Thyroid gland (tissue), 4 donors: ENCODE measurements at regions not wholly inside any gene's neighbourhood (a gene's known extent, or its start where the extent isn't known, plus 50 kb on each side); places are given as distances from the start of the nearest gene placed in this dataset.

Experiments used
- DNase-seq, 2 donors: peaks; one replicate each; pipeline ENCODE4 v3.0.0-alpha.2; 2019
- H3K27ac ChIP-seq, 3 donors: fragments of 200-600 bp; sonication (generic); 1 replicate in 2 of 3; 2 replicates in 1 of 3; pipeline ENCODE4 v1.5.1; 2016 to 2019; ENCODE audit warnings: mild to moderate bottlenecking in 1 of 3, moderate library complexity in 1 of 3
- H3K27me3 ChIP-seq: fragments of 200-600 bp; sonication (generic); one replicate; pipeline ENCODE4 v1.5.1; 2019
- H3K36me3 ChIP-seq, 2 donors: fragments of 200-600 bp; sonication (generic); one replicate each; pipeline ENCODE4 v1.5.1; 2016 to 2019
- H3K4me1 ChIP-seq, 2 donors: fragments of 200-600 bp; sonication (generic); one replicate each; pipeline ENCODE4 v1.5.1; 2017 to 2019
- H3K4me3 ChIP-seq, 3 donors: fragments of 200-600 bp; sonication (generic); replicated peaks in 1 of 3; 1 replicate in 2 of 3; 2 replicates in 1 of 3; pipeline ENCODE4 v1.5.1; 2016; ENCODE audit warnings: mild to moderate bottlenecking in 1 of 3
- H3K9me3 ChIP-seq: fragments of 200-600 bp; sonication (generic); one replicate; pipeline ENCODE4 v1.5.1; 2017
- CTCF ChIP-seq, 6 experiments: fragments of 200-600 bp in 3 of 6; fragments of 450-650 bp in 3 of 6; sonication (generic) in 3 of 6; IDR thresholded peaks; one replicate each; pipeline ENCODE4 v1.5.1; 2016 to 2019; ENCODE audit warnings: antibody characterized with exemption in 6 of 6, mild to moderate bottlenecking in 2 of 6, inconsistent platforms in 1 of 6, moderate library complexity in 1 of 6
- POLR2A ChIP-seq, 2 donors: fragments of 450-650 bp; IDR thresholded peaks; one replicate each; pipeline ENCODE4 v1.6.1; 2017; ENCODE audit warnings: antibody characterized with exemption in 2 of 2, mild to moderate bottlenecking in 2 of 2, moderate library complexity in 1 of 2
- WGBS, 2 donors: methylation state at CpG; one replicate each; pipeline ENCODE4 v1.1.5; 2017; 5-methylcytosine and 5-hydroxymethylcytosine counted together
- intact Hi-C: fragments of 100-400 bp; cut with DNase I; formaldehyde crosslinking; loops from one replicate; pipeline ENCODE4 v1.15.1; 2023

GRCh38 chr2:34254272-34254878 lies 655.3 kb upstream of the FAM98A start:
- intact Hi-C loops: no loop called here
- Histone ChIP-seq H3K4me3 (no peak overlapping the region), H3K9me3 (no peaks in the 10 kb centered on the region), H3K27ac (no peak overlapping the region), H3K27me3 (no peaks in the 10 kb centered on the region), H3K4me1 (no peaks in the 10 kb centered on the region), H3K36me3 (no peaks in the 10 kb centered on the region)
- TF ChIP-seq POLR2A (IDR thresholded peaks at IDR 0.05): no peak
- no peak for TF ChIP-seq CTCF (IDR thresholded peaks at IDR 0.05)
- WGBS, 2 donors: 75 to 90% methylated on average over 2 of the region's 2 CpGs
- no peak for DNase-seq

- Histone ChIP-seq H3K36me3 (no peaks in the 10 kb centered on the region), H3K27ac (no peak overlapping the region), H3K4me1 (no peaks in the 10 kb centered on the region), H3K4me3 (no peak overlapping the region), H3K27me3 (no peaks in the 10 kb centered on the region), H3K9me3 (no peaks in the 10 kb centered on the region)
- TF ChIP-seq POLR2A (IDR thresholded peaks at IDR 0.05): no peak
- no peak for TF ChIP-seq CTCF (IDR thresholded peaks at IDR 0.05)
- 50 to 60% methylated on average over 3 of the region's 3 CpGs for WGBS, 2 donors
- no peak for DNase-seq
- intact Hi-C loops: no loop called here
Observed at GRCh38 chr2:34252111-34252510, 653.0 kb upstream of the FAM98A start.

- H3K4me1 ChIP-seq: no peaks in the 10 kb centered on the region
- no peak overlapping the region for H3K4me3 ChIP-seq
- H3K36me3 ChIP-seq: no peaks in the 10 kb centered on the region
- H3K27ac ChIP-seq: no peak overlapping the region
- DNase-seq: no peak
- H3K9me3 ChIP-seq: no peaks in the 10 kb centered on the region
- TF ChIP-seq POLR2A (IDR thresholded peaks at IDR 0.05): no peak
- no peak for TF ChIP-seq CTCF (IDR thresholded peaks at IDR 0.05)
- no peaks in the 10 kb centered on the region for H3K27me3 ChIP-seq
- intact Hi-C loops: no loop called here
Observed at GRCh38 chr2:34251578-34251977, 652.5 kb upstream of the FAM98A start.

- no peaks in the 10 kb centered on the region for H3K9me3 ChIP-seq
- no peaks in the 10 kb centered on the region for H3K27me3 ChIP-seq
- intact Hi-C loops: no loop called here
- DNase-seq: no peak
- H3K4me3 ChIP-seq: no peak overlapping the region
- H3K36me3 ChIP-seq: no peaks in the 10 kb centered on the region
- no peak overlapping the region for H3K27ac ChIP-seq
- TF ChIP-seq CTCF (IDR thresholded peaks at IDR 0.05) (no peak), POLR2A (IDR thresholded peaks at IDR 0.05) (no peak)
- H3K4me1 ChIP-seq: peaks cover 10% of the 10 kb centered on the region in 2 donors
- 76 to 80% methylated on average over 3 of the region's 3 CpGs for WGBS, 2 donors
Observed at GRCh38 chr2:34244195-34244594, 645.1 kb upstream of the FAM98A start.

- peak overlapping the region in 2 of 3 donors; percentile 24 to 79 for H3K27ac ChIP-seq
- no peak for TF ChIP-seq CTCF (IDR thresholded peaks at IDR 0.05)
- TF ChIP-seq POLR2A (IDR thresholded peaks at IDR 0.05): no peak
- H3K4me1 ChIP-seq: peaks cover 10% of the 10 kb centered on the region in 2 donors
- intact Hi-C loops: no loop called here
- H3K4me3 ChIP-seq: no peak overlapping the region
- 30 to 61% methylated on average over 3 of the region's 3 CpGs for WGBS, 2 donors
- DNase-seq: peak; percentile 18 to 34
- H3K27me3 ChIP-seq: no peaks in the 10 kb centered on the region
- H3K9me3 ChIP-seq: no peaks in the 10 kb centered on the region
- H3K36me3 ChIP-seq: no peaks in the 10 kb centered on the region
Observed at GRCh38 chr2:34242763-34243123, 643.6 kb upstream of the FAM98A start.
